ENCODE measurements at regions not wholly inside any gene's neighbourhood (a gene's known extent, or its start where the extent isn't known, plus 50 kb on each side); places are given as distances from the start of the nearest gene placed in this dataset.

- H3K36me3 ChIP-seq (ENCODE audit: control insufficient read depth in 4 of 4, insufficient read depth in 3 of 4, low read depth in 1 of 4, low read length in 3 of 4), result no peaks in the 10 kb centered on the region
- TF ChIP-seq YY1 (IDR thresholded peaks at IDR 0.05) (no peak), JUND (IDR thresholded peaks at IDR 0.05) (no peak), HNF4G (IDR thresholded peaks at IDR 0.05) (no peak), FOXA1 (IDR thresholded peaks at IDR 0.05) (no peak), NR2F2 (IDR thresholded peaks at IDR 0.05) (no peak), FOXA2 (IDR thresholded peaks at IDR 0.05) (no peak), SP1 (IDR thresholded peaks at IDR 0.05) (no peak), TAF1 (conservative IDR thresholded peaks at IDR 0.05) (no peak), REST (IDR thresholded peaks at IDR 0.05) (no peak), CTCF (IDR thresholded peaks at IDR 0.05; ENCODE audit: low read depth, low read length, missing input control) (no peak), HNF4A (conservative IDR thresholded peaks at IDR 0.05) (no peak), GABPA (IDR thresholded peaks at IDR 0.05 in 1 of 2, conservative IDR thresholded peaks at IDR 0.05 in 1 of 2) (no peak), ATF3 (IDR thresholded peaks at IDR 0.05) (no peak), MAX (IDR thresholded peaks at IDR 0.05) (no peak), RXRA (IDR thresholded peaks at IDR 0.05) (no peak), RAD21 (IDR thresholded peaks at IDR 0.05) (no peak)
- H3K27ac ChIP-seq (ENCODE audit: low read depth in 1 of 2, low read length in 2 of 2), result no peak overlapping the region
- 88% methylated on average over 1 of the region's 1 CpG for WGBS
- DNase-seq (ENCODE audit: low spot score), result no peak
- H3K9me3 ChIP-seq (ENCODE audit: control insufficient read depth in 4 of 4, low read length in 3 of 4), result no peaks in the 10 kb centered on the region
- H3K27me3 ChIP-seq (ENCODE audit: control insufficient read depth in 4 of 4, insufficient read depth in 4 of 4, low read length in 3 of 4), result no peaks in the 10 kb centered on the region
- no peak overlapping the region for H3K9ac ChIP-seq (ENCODE audit: low read depth in 1 of 2, low read length in 2 of 2)
- H3K4me1 ChIP-seq (ENCODE audit: control insufficient read depth in 4 of 4, insufficient read depth in 4 of 4, low read length in 3 of 4), result no peaks in the 10 kb centered on the region
- H3K4me3 ChIP-seq (ENCODE audit: low read depth in 1 of 3, low read length in 3 of 3), result no peak overlapping the region
Measured at GRCh38 chr1:232732344-232732910, 72.8 kb upstream of the MAP10 start.

GRCh38 chr1:232737917-232738316 lies 67.3 kb upstream of the MAP10 start:
- Histone ChIP-seq H3K4me3 (ENCODE audit: low read depth in 1 of 3, low read length in 3 of 3) (no peak overlapping the region), H3K4me1 (ENCODE audit: control insufficient read depth in 4 of 4, insufficient read depth in 4 of 4, low read length in 3 of 4) (no peaks in the 10 kb centered on the region), H3K9ac (ENCODE audit: low read depth in 1 of 2, low read length in 2 of 2) (no peak overlapping the region), H3K27me3 (ENCODE audit: control insufficient read depth in 4 of 4, insufficient read depth in 4 of 4, low read length in 3 of 4) (no peaks in the 10 kb centered on the region), H3K36me3 (ENCODE audit: control insufficient read depth in 4 of 4, insufficient read depth in 3 of 4, low read depth in 1 of 4, low read length in 3 of 4) (no peaks in the 10 kb centered on the region), H3K27ac (ENCODE audit: low read depth in 1 of 2, low read length in 2 of 2) (no peak overlapping the region), H3K9me3 (ENCODE audit: control insufficient read depth in 4 of 4, low read length in 3 of 4) (no peaks in the 10 kb centered on the region)
- no peak for DNase-seq (ENCODE audit: low spot score)
- 83% methylated on average over 2 of the region's 2 CpGs for WGBS
- TF ChIP-seq RAD21 (IDR thresholded peaks at IDR 0.05), result no peak
- no peak for TF ChIP-seq RXRA (IDR thresholded peaks at IDR 0.05)
- TF ChIP-seq FOXA1 (IDR thresholded peaks at IDR 0.05), result no peak
- TF ChIP-seq SP1 (IDR thresholded peaks at IDR 0.05), result no peak
- TF ChIP-seq JUND (IDR thresholded peaks at IDR 0.05), result no peak
- no peak for TF ChIP-seq ATF3 (IDR thresholded peaks at IDR 0.05)
- TF ChIP-seq ZBTB33 (IDR thresholded peaks at IDR 0.05), result no peak
- no peak for TF ChIP-seq REST (IDR thresholded peaks at IDR 0.05)
- no peak for TF ChIP-seq GABPA (IDR thresholded peaks at IDR 0.05 in 1 of 2, conservative IDR thresholded peaks at IDR 0.05 in 1 of 2)
- TF ChIP-seq EGR1 (IDR thresholded peaks at IDR 0.05; ENCODE audit: low read depth in 2 of 2), result no peak

All from liver (tissue), 8 donors.